Activated naive CD4-positive, alpha-beta T cell treated with anti-CD3 and anti-CD28 coated beads, Interleukin-2, amount 10 ng/mL, durations not matched to agents 7 days and 5 days (primary cell): ENCODE measurements at regions not wholly inside any gene's neighbourhood (a gene's known extent, or its start where the extent isn't known, plus 50 kb on each side); places are given as distances from the start of the nearest gene placed in this dataset.

Experiments
- CTCF ChIA-PET: fragments of 350-600 bp; sonication (Branson Sonifier 250); formaldehyde crosslinking; loops from one replicate; lab custom pipeline; 2021; ENCODE audit warnings: antibody characterized with exemption; lab: Charles Lee
- DNase-seq: peaks from one replicate; pipeline ENCODE4 v3.0.0-alpha.2; 2020
- H3K27ac Mint-ChIP-seq: one replicate; pipeline ENCODE4 v1.8.0; 2021; ENCODE audit warnings: mild to moderate bottlenecking, moderate library complexity, mixed read lengths
- H3K27me3 Mint-ChIP-seq: one replicate; pipeline ENCODE4 v1.8.0; 2021; ENCODE audit warnings: mild to moderate bottlenecking, mixed read lengths
- H3K36me3 Mint-ChIP-seq: one replicate; pipeline ENCODE4 v1.8.0; 2021; ENCODE audit warnings: mixed read lengths
- H3K4me1 Mint-ChIP-seq: one replicate; pipeline ENCODE4 v1.8.0; 2021; ENCODE audit warnings: mixed read lengths
- H3K4me3 Mint-ChIP-seq: one replicate; pipeline ENCODE4 v1.8.0; 2021; ENCODE audit warnings: mild to moderate bottlenecking, moderate library complexity, mixed read lengths
- H3K9me3 Mint-ChIP-seq: one replicate; pipeline ENCODE4 v1.8.0; 2021; ENCODE audit warnings: mixed read lengths

DNA sequence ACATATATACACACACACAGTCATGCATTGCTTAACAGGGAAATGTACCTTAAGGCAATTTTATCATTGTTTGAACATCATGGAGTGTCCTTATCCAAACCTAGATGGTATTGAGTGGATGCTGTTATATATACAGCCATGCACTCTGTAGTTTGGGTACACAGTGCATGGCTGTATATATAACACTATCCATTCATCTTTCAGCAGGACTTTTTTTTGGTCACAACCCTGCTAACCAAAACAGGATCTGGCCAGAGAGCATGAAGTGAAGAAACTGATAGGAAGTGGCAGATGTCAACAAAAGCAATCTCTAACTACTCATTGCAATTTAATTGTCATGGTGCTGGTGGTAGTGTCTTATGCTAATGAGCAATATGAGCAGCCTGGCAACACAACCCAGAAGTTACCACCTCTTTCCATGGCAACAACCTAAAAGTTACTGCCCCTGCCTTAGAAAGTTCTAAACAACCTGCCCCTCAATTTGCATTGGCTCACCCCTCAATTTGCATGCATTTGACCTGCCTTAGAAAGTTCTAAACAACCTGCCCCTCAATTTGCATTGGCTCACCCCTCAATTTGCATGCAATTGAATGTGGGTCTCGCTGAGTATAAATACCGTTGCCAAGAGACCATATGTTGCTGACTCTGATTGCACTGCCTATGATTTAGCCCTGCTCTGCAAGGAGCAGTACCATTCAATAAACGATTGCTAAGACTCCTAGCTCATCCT lies 434.9 kb downstream of the DSEL start:
- H3K4me3 Mint-ChIP-seq, result no peak overlapping the region
- CTCF ChIA-PET, result no interaction called here
- no peak overlapping the region for H3K27ac Mint-ChIP-seq
- H3K4me1 Mint-ChIP-seq, result no peaks in the 10 kb centered on the region
- H3K36me3 Mint-ChIP-seq, result no peaks in the 10 kb centered on the region
- H3K9me3 Mint-ChIP-seq, result no peaks in the 10 kb centered on the region
- H3K27me3 Mint-ChIP-seq, result no peaks in the 10 kb centered on the region
- DNase-seq, result no peak

DNA sequence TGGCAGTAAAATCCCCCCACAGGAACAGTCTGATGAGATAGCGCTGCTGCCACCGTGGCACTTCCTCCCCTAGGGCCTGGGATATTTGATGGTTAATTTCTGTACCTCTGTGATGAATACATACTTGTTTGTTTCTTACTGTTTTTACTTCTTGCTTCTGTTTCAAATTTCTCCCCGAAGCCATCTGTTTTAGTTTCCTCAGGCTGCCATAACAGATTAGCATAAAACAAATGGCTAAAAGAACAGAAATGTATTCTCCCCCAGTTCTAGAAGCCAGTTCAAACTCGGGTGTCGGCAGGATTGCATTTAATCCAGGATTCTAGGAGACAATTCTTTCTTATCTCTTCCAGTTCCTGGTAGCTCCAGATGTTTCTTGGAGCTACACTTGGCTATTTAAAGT lies 435.9 kb downstream of the DSEL start:
- H3K4me3 Mint-ChIP-seq, result no peak overlapping the region

DNA sequence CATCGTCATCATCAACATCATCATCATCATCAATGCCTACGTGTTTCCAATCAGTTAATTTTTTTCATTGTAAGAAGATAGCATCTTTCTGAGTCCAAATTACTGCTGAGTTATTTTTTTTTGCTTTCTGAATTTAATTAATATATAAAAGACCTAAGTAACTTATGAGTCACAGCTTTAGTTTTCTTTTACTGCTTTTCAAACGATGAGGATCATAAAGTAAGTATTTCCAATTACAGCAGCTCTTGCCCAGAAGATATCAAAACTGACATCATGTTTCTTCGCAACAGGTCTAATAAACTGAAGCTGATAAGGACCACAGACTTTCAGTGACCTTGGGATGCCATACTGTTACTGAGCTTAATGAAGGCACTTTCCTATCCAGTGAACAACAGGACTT lies 442.2 kb downstream of the DSEL start:
- CTCF ChIA-PET, result no interaction called here
- H3K36me3 Mint-ChIP-seq, result no peaks in the 10 kb centered on the region

More for the DNA sequence above, 435.9 kb downstream of the DSEL start:
- no peaks in the 10 kb centered on the region for H3K36me3 Mint-ChIP-seq
- CTCF ChIA-PET, result no interaction called here
- H3K27me3 Mint-ChIP-seq, result no peaks in the 10 kb centered on the region
- DNase-seq, result no peak
- no peaks in the 10 kb centered on the region for H3K9me3 Mint-ChIP-seq
- no peak overlapping the region for H3K27ac Mint-ChIP-seq
- H3K4me1 Mint-ChIP-seq, result no peaks in the 10 kb centered on the region

DNA sequence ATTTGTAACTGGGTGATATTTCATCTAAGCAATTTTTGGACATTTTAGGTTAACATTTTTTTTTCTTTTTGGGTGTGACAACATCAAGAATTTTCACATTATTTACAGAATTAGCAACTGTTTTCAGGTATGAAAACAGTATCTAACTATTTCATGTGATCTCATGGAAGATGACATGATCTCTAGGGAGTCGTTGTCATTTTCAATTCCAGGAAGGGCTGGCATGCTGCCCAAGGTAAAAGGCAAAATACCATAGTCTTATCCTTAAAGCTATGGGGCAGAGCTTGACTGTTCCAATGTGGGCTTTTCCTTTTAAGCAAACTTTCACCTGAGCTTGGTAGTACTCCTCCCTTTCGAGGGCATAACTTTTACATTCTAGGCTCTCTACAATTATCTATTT lies 443.7 kb downstream of the DSEL start:
- no peak for DNase-seq
- no peaks in the 10 kb centered on the region for H3K9me3 Mint-ChIP-seq
- no peaks in the 10 kb centered on the region for H3K4me1 Mint-ChIP-seq
- H3K4me3 Mint-ChIP-seq, result no peak overlapping the region
- no peaks in the 10 kb centered on the region for H3K36me3 Mint-ChIP-seq
- H3K27me3 Mint-ChIP-seq, result no peaks in the 10 kb centered on the region
- CTCF ChIA-PET, result no interaction called here
- no peak overlapping the region for H3K27ac Mint-ChIP-seq

More for the DNA sequence above, 442.2 kb downstream of the DSEL start:
- Mint-ChIP-seq H3K27ac (no peak overlapping the region), H3K27me3 (no peaks in the 10 kb centered on the region), H3K9me3 (no peaks in the 10 kb centered on the region), H3K4me1 (no peaks in the 10 kb centered on the region), H3K4me3 (no peak overlapping the region)
- DNase-seq, result no peak

DNA sequence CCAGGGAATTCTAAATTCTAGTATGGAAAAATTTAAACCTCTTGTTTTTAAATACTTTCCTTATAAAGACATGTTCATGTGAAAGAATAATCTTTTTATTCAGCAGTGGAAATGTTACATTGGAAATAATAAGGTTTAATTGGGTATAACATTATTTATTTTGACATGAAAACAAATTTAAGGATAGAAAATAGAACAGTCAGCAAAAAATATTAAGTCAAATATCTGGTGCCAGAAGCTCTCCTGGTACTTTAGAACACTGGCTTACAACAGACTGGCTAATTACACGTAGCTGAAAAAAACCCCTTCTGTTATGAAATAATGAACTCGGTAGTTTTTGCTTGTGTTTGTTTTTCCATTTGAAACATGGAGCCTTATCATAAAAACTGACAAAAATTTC lies 447.9 kb downstream of the DSEL start:
- H3K36me3 Mint-ChIP-seq, result no peaks in the 10 kb centered on the region

DNA sequence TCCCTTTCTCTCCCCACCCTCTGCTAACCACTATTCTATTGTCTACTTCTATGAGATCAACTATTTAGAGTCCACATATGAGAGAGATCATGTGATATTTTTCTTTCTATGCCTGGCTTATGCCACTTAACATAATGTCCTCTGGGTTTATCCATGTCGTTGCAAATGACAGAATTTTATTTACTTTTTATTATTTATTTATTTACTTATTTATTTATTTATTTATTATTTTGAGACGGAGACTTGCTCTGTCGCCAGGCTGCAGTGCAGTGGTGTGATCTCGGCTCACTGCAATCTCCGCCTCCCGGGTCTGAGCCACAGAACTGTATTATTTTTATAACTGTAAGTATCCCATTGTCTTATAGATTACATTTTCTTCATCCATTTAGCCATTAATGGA lies 443.4 kb upstream of the CDH19 start:
- no peak for DNase-seq
- no peak overlapping the region for H3K4me3 Mint-ChIP-seq
- CTCF ChIA-PET, result no interaction called here
- peaks cover 5% of the 10 kb centered on the region for H3K9me3 Mint-ChIP-seq
- H3K36me3 Mint-ChIP-seq, result no peaks in the 10 kb centered on the region
- H3K4me1 Mint-ChIP-seq, result no peaks in the 10 kb centered on the region
- no peaks in the 10 kb centered on the region for H3K27me3 Mint-ChIP-seq
- no peak overlapping the region for H3K27ac Mint-ChIP-seq

More for the DNA sequence above, 447.9 kb downstream of the DSEL start:
- CTCF ChIA-PET, result no interaction called here
- H3K4me1 Mint-ChIP-seq, result no peaks in the 10 kb centered on the region
- no peaks in the 10 kb centered on the region for H3K27me3 Mint-ChIP-seq
- H3K4me3 Mint-ChIP-seq, result no peak overlapping the region
- no peak for DNase-seq
- no peak overlapping the region for H3K27ac Mint-ChIP-seq
- no peaks in the 10 kb centered on the region for H3K9me3 Mint-ChIP-seq

DNA sequence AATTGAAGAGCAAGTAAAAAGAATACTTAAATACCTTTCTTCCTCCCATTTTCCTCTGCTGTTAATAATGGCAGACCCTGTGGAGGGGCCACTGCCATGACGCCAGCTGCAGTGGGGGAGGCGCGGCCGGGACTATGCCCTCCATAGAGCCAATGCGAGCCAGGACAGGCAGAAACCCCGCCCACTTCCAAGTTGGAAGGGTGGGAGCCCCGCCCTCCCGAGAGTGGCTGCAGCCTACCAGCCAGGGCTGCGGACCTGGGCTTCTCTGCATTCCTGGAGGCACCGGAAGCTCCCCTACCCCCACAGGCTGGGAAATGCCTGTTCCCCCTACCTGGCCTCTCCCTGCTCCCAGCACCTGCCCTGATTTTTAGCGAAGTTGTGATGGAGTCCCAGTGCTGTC lies 439.4 kb upstream of the CDH19 start:
- Mint-ChIP-seq H3K36me3 (no peaks in the 10 kb centered on the region), H3K27ac (no peak overlapping the region), H3K4me3 (no peak overlapping the region), H3K9me3 (peaks cover 5% of the 10 kb centered on the region), H3K4me1 (no peaks in the 10 kb centered on the region), H3K27me3 (no peaks in the 10 kb centered on the region)
- CTCF ChIA-PET, result no interaction called here
- DNase-seq, result no peak

DNA sequence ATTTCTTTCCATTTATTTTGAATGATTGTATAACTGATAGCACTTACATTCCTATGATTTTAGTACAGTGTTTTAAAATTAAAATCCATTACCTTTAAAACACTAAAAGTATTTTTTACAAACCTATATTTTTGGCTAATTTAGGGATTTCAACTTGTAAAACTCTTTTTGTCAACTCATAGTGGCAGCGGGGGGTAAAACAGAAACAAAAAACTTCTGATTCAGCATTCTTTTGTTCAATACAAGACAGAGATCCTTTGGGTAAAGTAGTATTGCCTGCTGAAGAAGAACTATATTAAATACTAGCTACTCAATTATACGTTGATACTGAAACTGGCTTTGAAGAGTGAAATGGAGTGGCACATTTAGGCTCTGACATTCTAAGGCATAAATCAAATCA lies 437.4 kb upstream of the CDH19 start:
- CTCF ChIA-PET, result interaction anchor here (0.6 kb wide), 1 partner anchor 360 kb away, joined by 3 read pairs; no protein-coding TSS in a partner anchor
- no peak overlapping the region for H3K27ac Mint-ChIP-seq
- H3K9me3 Mint-ChIP-seq, result peaks cover 3% of the 10 kb centered on the region
- H3K4me1 Mint-ChIP-seq, result no peaks in the 10 kb centered on the region
- no peak overlapping the region for H3K4me3 Mint-ChIP-seq
- H3K27me3 Mint-ChIP-seq, result no peaks in the 10 kb centered on the region
- no peak for DNase-seq
- H3K36me3 Mint-ChIP-seq, result no peaks in the 10 kb centered on the region

DNA sequence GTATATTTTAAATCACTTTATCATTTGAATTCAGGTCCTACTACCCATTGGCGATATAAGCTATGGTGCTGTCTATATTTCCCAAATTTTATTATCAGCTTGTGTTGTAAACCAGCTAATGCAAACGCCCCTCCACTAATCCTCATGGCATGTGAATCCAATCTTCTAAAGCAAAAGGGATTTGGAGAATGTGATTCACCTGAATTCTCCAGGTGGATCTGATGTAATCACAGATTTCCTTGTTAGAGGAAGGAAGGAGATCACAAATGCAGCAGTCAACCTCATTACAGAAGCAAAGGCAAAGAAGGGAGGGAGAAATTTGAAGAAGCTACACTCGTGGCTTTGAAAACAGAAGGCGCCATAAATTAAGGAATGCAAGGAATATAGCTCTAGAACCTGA lies 431.1 kb upstream of the CDH19 start:
- Mint-ChIP-seq H3K27ac (no peak overlapping the region), H3K36me3 (no peaks in the 10 kb centered on the region), H3K4me1 (no peaks in the 10 kb centered on the region), H3K27me3 (no peaks in the 10 kb centered on the region), H3K9me3 (no peaks in the 10 kb centered on the region), H3K4me3 (no peak overlapping the region)
- DNase-seq, result no peak
- CTCF ChIA-PET, result no interaction called here

DNA sequence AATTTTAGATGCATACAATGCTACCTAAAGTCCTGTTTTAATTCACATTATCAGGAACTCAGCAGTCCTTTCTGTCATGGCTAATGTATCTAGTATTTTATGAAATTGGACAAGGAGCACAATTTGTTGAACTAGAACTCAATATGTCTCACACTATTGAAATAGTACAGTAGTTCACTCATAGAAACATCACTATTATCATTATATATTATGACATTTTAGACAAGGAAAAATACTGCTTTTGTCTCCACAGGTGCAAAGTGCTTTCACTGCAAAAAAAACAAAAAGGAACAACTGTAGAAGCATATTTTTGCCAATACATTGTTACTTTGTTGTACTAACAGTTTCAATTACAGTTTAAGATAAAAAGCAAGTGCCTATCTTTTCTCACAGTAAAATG lies 419.2 kb upstream of the CDH19 start:
- no peak for DNase-seq
- H3K9me3 Mint-ChIP-seq, result no peaks in the 10 kb centered on the region
- H3K27ac Mint-ChIP-seq, result no peak overlapping the region
- CTCF ChIA-PET, result no interaction called here
- H3K4me3 Mint-ChIP-seq, result no peak overlapping the region
- H3K36me3 Mint-ChIP-seq, result no peaks in the 10 kb centered on the region
- no peaks in the 10 kb centered on the region for H3K27me3 Mint-ChIP-seq
- no peaks in the 10 kb centered on the region for H3K4me1 Mint-ChIP-seq

DNA sequence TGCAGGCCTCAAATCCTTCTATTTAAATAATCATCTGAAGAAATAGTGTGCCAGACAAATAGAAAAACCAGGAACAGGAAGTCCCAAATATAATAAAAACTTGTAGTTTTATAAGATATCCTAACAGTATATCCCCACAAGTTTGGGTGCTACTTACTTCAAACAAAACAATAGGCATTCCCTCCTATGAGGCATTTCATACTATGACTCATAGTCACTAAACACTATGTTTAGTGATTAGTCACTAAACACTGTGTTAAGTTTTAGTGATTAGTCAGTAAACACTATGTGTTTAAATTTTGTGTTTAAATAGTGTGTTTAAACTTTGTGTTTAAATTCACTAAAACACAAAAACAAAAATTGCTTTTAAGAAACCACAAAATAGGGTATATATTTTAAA lies 407.0 kb upstream of the CDH19 start:
- no peaks in the 10 kb centered on the region for H3K36me3 Mint-ChIP-seq
- H3K27me3 Mint-ChIP-seq, result no peaks in the 10 kb centered on the region
- no peaks in the 10 kb centered on the region for H3K9me3 Mint-ChIP-seq
- H3K27ac Mint-ChIP-seq, result no peak overlapping the region
- H3K4me3 Mint-ChIP-seq, result no peak overlapping the region
- CTCF ChIA-PET, result no interaction called here
- no peak for DNase-seq
- H3K4me1 Mint-ChIP-seq, result no peaks in the 10 kb centered on the region

DNA sequence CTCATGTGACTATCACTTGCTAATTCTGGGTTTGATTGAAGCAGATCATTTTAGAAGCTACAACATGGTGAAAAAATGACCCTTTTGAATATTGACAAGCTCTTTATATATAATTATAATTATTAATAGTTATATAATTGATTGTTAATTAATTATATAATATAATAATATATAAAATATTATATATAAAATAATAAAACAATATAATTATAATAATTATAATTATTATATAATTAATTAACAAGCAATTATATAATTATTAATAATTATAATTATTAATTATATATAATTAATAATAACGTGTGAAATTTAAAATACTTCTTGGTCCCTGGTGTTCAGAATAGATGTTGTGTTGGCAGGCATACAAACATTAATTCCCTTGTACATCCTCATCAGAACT lies 404.1 kb upstream of the CDH19 start:
- no peaks in the 10 kb centered on the region for H3K36me3 Mint-ChIP-seq
- no peaks in the 10 kb centered on the region for H3K4me1 Mint-ChIP-seq
- no peaks in the 10 kb centered on the region for H3K27me3 Mint-ChIP-seq
- no peak for DNase-seq
- no peaks in the 10 kb centered on the region for H3K9me3 Mint-ChIP-seq
- CTCF ChIA-PET, result no interaction called here
- no peak overlapping the region for H3K4me3 Mint-ChIP-seq
- no peak overlapping the region for H3K27ac Mint-ChIP-seq

DNA sequence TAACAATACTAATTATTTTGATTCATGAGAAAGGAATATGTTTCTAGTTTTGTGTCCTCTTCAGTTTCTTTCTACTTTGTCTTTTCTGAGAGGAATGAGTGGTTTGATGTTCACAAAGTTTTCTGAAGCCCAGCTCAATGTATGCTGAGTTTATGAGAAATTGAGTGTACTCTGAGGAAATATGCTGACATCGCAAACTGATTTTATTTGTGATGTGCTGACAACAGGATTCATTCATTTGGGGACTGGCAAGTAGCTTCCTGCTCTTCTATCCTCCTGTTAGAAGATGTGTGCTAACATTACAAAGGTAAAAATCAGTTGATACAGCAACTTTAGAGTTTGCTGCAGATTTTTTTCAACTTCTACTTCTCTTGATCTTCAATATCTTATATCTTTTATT lies 403.2 kb upstream of the CDH19 start:
- H3K36me3 Mint-ChIP-seq, result no peaks in the 10 kb centered on the region
- no peaks in the 10 kb centered on the region for H3K4me1 Mint-ChIP-seq
- H3K9me3 Mint-ChIP-seq, result no peaks in the 10 kb centered on the region
- H3K27ac Mint-ChIP-seq, result no peak overlapping the region
- DNase-seq, result no peak
- CTCF ChIA-PET, result no interaction called here
- no peaks in the 10 kb centered on the region for H3K27me3 Mint-ChIP-seq
- H3K4me3 Mint-ChIP-seq, result no peak overlapping the region

DNA sequence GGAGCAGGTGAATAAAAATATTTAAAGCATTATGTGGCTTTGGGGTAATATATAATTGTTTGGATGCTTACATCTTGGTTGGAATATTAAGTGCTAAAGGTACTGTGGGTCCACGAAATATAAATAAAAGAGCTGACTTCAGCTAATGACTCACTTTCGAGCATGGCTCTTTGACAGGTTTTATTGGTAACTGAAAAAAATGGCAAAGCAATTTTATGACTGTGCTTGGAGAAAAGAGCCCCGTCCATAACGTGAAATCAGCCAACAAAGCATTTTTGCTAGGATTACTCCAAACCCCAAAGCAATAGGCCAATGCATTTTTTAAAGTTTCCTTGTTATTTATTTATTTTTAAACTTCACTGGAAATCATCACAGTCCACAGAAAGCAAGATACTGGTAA lies 397.2 kb upstream of the CDH19 start:
- DNase-seq, result no peak
- no peaks in the 10 kb centered on the region for H3K4me1 Mint-ChIP-seq
- CTCF ChIA-PET, result no interaction called here
- no peaks in the 10 kb centered on the region for H3K27me3 Mint-ChIP-seq
- H3K4me3 Mint-ChIP-seq, result no peak overlapping the region
- H3K9me3 Mint-ChIP-seq, result peaks cover 2% of the 10 kb centered on the region
- H3K27ac Mint-ChIP-seq, result no peak overlapping the region
- H3K36me3 Mint-ChIP-seq, result no peaks in the 10 kb centered on the region

DNA sequence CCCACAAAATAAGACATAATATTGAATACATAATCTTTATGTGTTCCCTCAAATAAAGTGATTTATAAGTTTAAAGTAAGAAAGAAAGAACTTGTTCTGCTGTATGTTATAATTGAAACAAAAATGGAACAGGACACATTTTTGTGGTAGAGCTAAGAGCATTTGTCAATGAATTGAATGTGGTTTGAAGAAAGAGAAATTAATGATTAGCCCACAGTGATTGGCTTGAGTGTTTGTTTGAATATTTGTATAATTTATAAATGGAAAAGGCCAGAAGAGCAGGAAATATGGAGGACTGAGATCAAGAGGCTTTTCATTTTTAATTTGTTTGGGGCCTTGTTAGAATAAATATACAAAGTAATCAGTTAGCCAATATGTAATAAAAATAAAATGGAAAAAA lies 395.1 kb upstream of the CDH19 start:
- H3K9me3 Mint-ChIP-seq, result peaks cover 2% of the 10 kb centered on the region
- DNase-seq, result no peak
- H3K4me3 Mint-ChIP-seq, result no peak overlapping the region
- no peaks in the 10 kb centered on the region for H3K27me3 Mint-ChIP-seq
- no peak overlapping the region for H3K27ac Mint-ChIP-seq
- no peaks in the 10 kb centered on the region for H3K4me1 Mint-ChIP-seq
- CTCF ChIA-PET, result no interaction called here
- no peaks in the 10 kb centered on the region for H3K36me3 Mint-ChIP-seq

DNA sequence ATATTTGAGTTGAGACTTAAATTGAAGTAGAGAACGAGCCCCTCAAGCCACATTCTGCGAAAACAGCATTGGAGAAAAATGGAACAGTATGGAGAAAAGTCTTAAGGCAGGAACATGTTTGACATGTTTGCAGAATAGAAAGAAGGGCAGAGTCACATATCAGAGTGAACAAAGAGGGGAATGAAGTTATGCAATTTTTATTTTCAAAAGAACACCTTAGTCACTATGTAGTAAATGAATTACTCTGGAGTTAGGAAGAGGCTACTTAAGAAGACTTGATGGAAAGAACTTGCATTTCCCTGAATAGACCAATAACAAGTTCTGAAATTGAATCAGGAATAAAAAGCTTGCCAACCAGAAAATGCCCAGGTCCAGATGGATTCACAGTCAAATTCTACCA lies 391.4 kb upstream of the CDH19 start:
- CTCF ChIA-PET, result no interaction called here
- peaks cover 2% of the 10 kb centered on the region for H3K9me3 Mint-ChIP-seq
- no peaks in the 10 kb centered on the region for H3K4me1 Mint-ChIP-seq
- no peaks in the 10 kb centered on the region for H3K27me3 Mint-ChIP-seq
- no peak for DNase-seq
- H3K4me3 Mint-ChIP-seq, result no peak overlapping the region
- no peaks in the 10 kb centered on the region for H3K36me3 Mint-ChIP-seq
- H3K27ac Mint-ChIP-seq, result no peak overlapping the region
